ENCODE measurements at regions not wholly inside any gene's neighbourhood (a gene's known extent, or its start where the extent isn't known, plus 50 kb on each side); places are given as distances from the start of the nearest gene placed in this dataset.

DNA sequence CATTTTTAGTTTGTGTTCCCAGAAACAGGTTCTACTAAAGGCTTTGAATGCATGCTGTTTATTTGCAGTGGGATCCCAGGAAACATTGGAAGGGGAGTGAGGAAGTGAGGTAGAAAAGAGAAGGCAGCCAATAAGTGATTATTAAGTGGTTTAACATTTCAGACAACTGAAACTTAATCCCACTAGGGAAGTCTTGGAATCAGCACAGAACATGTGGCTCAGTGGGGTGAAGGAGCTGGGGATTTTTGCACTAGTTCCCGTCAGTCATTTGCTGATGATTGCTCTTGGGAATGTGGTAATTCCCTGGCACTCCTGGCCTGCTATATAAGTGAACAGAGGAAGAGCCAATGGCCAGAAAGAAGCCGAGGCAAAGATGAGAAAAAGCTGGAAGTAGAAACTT lies 1053.0 kb upstream of the IGFBP7 start:
- TF ChIP-seq, protein P1, sequence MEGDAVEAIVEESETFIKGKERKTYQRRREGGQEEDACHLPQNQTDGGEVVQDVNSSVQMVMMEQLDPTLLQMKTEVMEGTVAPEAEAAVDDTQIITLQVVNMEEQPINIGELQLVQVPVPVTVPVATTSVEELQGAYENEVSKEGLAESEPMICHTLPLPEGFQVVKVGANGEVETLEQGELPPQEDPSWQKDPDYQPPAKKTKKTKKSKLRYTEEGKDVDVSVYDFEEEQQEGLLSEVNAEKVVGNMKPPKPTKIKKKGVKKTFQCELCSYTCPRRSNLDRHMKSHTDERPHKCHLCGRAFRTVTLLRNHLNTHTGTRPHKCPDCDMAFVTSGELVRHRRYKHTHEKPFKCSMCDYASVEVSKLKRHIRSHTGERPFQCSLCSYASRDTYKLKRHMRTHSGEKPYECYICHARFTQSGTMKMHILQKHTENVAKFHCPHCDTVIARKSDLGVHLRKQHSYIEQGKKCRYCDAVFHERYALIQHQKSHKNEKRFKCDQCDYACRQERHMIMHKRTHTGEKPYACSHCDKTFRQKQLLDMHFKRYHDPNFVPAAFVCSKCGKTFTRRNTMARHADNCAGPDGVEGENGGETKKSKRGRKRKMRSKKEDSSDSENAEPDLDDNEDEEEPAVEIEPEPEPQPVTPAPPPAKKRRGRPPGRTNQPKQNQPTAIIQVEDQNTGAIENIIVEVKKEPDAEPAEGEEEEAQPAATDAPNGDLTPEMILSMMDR (IDR thresholded peaks at IDR 0.05) = no peak
- DNase-seq (peak in 2 of 4 donors; percentile 44 to 68), ATAC-seq (peak; percentile 40)
- Histone ChIP-seq H3K4me1 (no peaks in the 10 kb centered on the region), H3K4me3 (no peak overlapping the region), H3K9me3 (no peaks in the 10 kb centered on the region), H3K36me3 (no peaks in the 10 kb centered on the region), H3K27me3 (no peaks in the 10 kb centered on the region), H3K27ac (no peak overlapping the region)
- intact Hi-C loops (cut with DNase I) = no loop called here

DNA sequence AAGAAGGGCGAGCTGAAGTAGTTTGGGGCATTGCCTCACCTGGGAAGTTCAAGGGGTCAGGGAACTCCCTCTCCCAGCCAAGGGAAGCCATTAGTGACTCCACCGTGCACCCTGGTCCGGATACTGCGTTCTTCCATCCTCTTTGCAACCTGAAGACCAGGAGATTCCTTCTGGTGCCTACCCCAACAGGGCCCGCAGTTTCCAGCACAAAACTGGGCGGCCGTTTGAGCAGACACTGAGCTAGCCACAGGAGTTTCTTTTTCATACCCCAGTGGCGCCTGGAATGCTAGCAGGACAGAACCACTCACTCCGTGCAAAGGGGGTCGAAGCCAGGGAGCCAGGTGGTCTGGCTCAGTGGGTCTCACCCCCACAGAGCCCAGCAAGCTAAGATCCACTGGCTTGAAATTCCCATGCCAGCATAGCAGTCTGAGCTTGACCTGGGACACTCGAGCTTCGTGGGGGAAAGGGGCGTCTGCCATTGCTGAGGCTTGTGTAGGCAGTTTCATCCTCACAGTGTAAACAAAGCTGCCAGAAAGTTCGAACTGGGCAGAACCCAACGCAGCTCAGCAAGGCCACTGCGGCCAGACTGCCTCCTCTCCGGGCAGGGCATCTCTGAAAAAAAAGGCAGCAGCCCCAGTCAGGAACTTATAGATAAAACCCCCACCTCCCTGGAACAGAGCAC lies 1039.4 kb upstream of the IGFBP7 start:
- intact Hi-C loops (cut with DNase I) = no loop called here
- H3K4me1 ChIP-seq = no peaks in the 10 kb centered on the region
- no peak overlapping the region for H3K27ac ChIP-seq
- no peaks in the 10 kb centered on the region for H3K36me3 ChIP-seq
- H3K4me3 ChIP-seq = no peak overlapping the region
- peaks cover 0 to 17% of the 10 kb centered on the region in 2 donors for H3K9me3 ChIP-seq
- TF ChIP-seq, protein P1 (IDR thresholded peaks at IDR 0.05) = no peak
- ATAC-seq (no peak), DNase-seq (peak in 1 of 4 donors; percentile 30)
- no peaks in the 10 kb centered on the region for H3K27me3 ChIP-seq

DNA sequence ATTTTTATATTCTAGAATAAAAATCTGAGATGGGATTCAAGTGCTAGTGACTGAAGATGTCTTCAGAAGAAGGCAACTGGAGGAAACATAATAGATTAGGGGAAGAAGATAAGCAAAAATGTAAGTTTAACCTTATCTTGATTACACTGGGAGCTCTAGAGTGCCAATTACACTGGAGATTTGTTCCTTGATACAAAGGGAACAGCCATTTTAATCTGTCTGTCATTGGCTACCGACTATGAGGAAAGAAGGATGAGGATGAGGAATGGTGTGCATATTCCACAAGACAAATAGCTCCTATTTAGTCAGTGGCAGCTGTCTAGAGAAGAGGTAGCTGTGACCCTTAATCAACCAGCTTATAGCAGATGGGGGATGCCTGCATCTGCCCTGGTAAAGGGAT lies 1034.5 kb upstream of the IGFBP7 start:
- TF ChIP-seq, protein P1 (IDR thresholded peaks at IDR 0.05) = no peak

DNA sequence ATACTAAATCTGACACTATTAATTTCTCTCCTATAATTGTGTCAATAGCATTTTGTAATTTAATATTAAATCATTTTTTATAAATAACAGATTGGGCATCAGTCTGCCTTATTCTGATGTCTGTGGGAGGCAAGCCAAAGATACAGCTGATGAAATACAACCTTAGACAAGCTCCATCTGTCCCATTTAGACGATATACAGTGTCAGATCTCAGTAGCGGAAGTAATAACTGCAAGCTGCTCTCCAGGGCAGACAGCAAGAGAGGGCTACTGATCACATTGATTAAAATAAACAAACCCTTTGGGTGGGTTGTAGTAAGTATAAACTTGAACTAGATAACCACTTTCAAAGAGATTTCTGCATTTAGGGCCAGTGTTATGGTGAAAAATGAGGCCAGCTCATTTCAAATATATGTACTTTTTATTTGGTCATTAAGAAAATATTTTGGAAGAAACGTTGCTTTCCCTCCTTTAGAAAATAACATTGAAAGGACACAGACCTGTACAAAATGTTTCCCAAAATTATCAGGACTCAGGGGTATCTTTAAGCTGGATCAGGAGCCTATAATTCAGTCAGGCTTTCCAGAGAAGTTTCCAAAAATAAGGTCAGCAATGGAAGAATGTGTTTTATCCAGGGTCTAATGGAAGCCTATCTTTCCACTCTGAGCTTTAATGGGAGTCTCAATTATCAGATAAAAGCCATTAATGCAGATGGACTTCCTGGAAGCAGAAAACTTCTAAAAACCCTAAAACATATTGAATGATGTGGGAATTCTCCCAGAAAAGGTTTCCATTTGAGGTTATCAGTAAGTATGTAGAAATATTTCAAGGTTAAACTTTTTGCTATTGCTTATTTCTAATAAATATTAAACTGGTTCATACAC lies 1028.8 kb upstream of the IGFBP7 start:
- TF ChIP-seq, protein P1 (IDR thresholded peaks at IDR 0.05) = no peak
- Histone ChIP-seq H3K9me3 (no peaks in the 10 kb centered on the region), H3K27me3 (no peaks in the 10 kb centered on the region), H3K36me3 (no peaks in the 10 kb centered on the region), H3K27ac (no peak overlapping the region), H3K4me1 (no peaks in the 10 kb centered on the region), H3K4me3 (no peak overlapping the region)
- DNase-seq = peak in 1 of 4 donors; percentile 5
- ATAC-seq = no peak
- intact Hi-C loops (cut with DNase I) = no loop called here

More for the DNA sequence above, 1034.5 kb upstream of the IGFBP7 start:
- Histone ChIP-seq H3K9me3 (peaks cover 0 to 9% of the 10 kb centered on the region in 2 donors), H3K27ac (no peak overlapping the region), H3K36me3 (no peaks in the 10 kb centered on the region), H3K4me1 (no peaks in the 10 kb centered on the region), H3K4me3 (no peak overlapping the region), H3K27me3 (no peaks in the 10 kb centered on the region)
- no peak for DNase-seq
- ATAC-seq = no peak
- intact Hi-C loops (cut with DNase I) = no loop called here

DNA sequence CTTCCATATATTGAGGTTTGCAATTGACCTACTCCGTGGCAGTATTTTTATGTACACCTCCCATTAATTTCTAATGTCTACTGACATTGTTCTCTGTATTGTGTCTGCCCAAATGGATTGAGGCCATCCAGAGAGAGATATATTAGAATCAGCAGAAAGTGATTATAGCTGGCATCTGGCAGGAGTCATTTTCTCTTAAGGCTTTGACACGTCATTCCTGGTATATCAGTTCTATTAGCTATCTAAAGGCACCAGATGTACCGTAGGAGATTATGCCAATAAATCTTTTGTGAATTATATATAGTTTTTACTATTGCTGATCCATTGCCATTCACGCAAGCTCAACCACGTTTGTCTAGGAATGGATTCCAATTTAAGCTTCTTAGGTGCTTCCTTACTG lies 1026.4 kb upstream of the IGFBP7 start:
- TF ChIP-seq, protein P1 (IDR thresholded peaks at IDR 0.05) = no peak

More for the DNA sequence above, 1026.4 kb upstream of the IGFBP7 start:
- H3K9me3 ChIP-seq = no peaks in the 10 kb centered on the region
- H3K36me3 ChIP-seq = no peaks in the 10 kb centered on the region
- intact Hi-C loops (cut with DNase I) = no loop called here
- no peak for DNase-seq
- no peaks in the 10 kb centered on the region for H3K4me1 ChIP-seq
- H3K27me3 ChIP-seq = no peaks in the 10 kb centered on the region
- no peak overlapping the region for H3K4me3 ChIP-seq
- no peak overlapping the region for H3K27ac ChIP-seq
- ATAC-seq = no peak

Data from left lung (tissue), 4 donors.